CD4-positive, alpha-beta T cell (primary cell): ENCODE measurements at regions not wholly inside any gene's neighbourhood (a gene's known extent, or its start where the extent isn't known, plus 50 kb on each side); places are given as distances from the start of the nearest gene placed in this dataset.

ENCODE experiments used
- ATAC-seq: fragments of 200-7000 bp; cut with Tn5 transposase; one replicate; pipeline ENCODE4 v1.10.0; 2022; ENCODE audit warnings: mild to moderate bottlenecking; ENCODE audit not compliant: poor library complexity
- CTCF ChIA-PET: fragments of 350-600 bp; sonication (Branson Sonifier 250); formaldehyde crosslinking; loops from one replicate; lab custom pipeline; 2021; ENCODE audit warnings: antibody characterized with exemption, inconsistent platforms; lab: Charles Lee
- POLR2A ChIA-PET: fragments of 350-600 bp; sonication (Branson Sonifier 250); formaldehyde crosslinking; loops from one replicate; lab custom pipeline; 2021; ENCODE audit warnings: antibody characterized with exemption, inconsistent platforms; lab: Charles Lee
- DNase-seq, 14 experiments: peaks; one replicate each; pipeline ENCODE4 v3.0.0-alpha.2; 2013 to 2020; ENCODE audit warnings: mixed read lengths in 2 of 14
- H3K27ac ChIP-seq, 2 donors: one replicate each; pipeline versions ENCODE4 v1.5.1 to v1.7.0; 2013; ENCODE audit warnings: low read length in 2 of 2, low read depth in 1 of 2, mild to moderate bottlenecking in 1 of 2
- H3K27me3 ChIP-seq, 2 experiments: 1 replicate in 1 of 2; 2 replicates in 1 of 2; pipeline versions ENCODE4 v1.6.1 to v1.7.0; 2013; ENCODE audit warnings: low read length in 2 of 2, control low read depth in 1 of 2, mild to moderate bottlenecking in 1 of 2, moderate library complexity in 1 of 2; ENCODE audit not compliant: insufficient read depth in 2 of 2, control insufficient read depth in 1 of 2
- H3K36me3 ChIP-seq: one replicate; pipeline ENCODE4 v1.6.1; 2013; ENCODE audit warnings: low read length, control low read depth; ENCODE audit not compliant: insufficient read depth
- H3K4me1 ChIP-seq: one replicate; pipeline ENCODE4 v1.6.1; 2013; ENCODE audit warnings: low read length, control low read depth; ENCODE audit not compliant: insufficient read depth
- H3K4me3 ChIP-seq: one replicate; pipeline ENCODE4 v1.5.1; 2013; ENCODE audit warnings: mild to moderate bottlenecking, low read length, moderate library complexity
- H3K9me3 ChIP-seq, 2 experiments: 1 replicate in 1 of 2; 2 replicates in 1 of 2; pipeline versions ENCODE4 v1.6.1 to v1.7.0; 2013; ENCODE audit warnings: low read length in 2 of 2, mild to moderate bottlenecking in 2 of 2, control low read depth in 1 of 2, moderate library complexity in 1 of 2; ENCODE audit not compliant: control insufficient read depth in 1 of 2, insufficient read depth in 1 of 2
- H3K27ac Mint-ChIP-seq: one replicate; pipeline ENCODE4 v1.8.0; 2020; ENCODE audit warnings: mixed read lengths
- H3K27me3 Mint-ChIP-seq: one replicate; pipeline ENCODE4 v1.8.0; 2021; ENCODE audit warnings: mixed read lengths
- H3K36me3 Mint-ChIP-seq: one replicate; pipeline ENCODE4 v1.8.0; 2021; ENCODE audit warnings: low read depth, mixed read lengths
- H3K4me1 Mint-ChIP-seq: one replicate; pipeline ENCODE4 v1.8.0; 2021; ENCODE audit warnings: low read depth, mixed read lengths
- H3K4me3 Mint-ChIP-seq: one replicate; pipeline ENCODE4 v1.8.0; 2020; ENCODE audit warnings: mild to moderate bottlenecking, mixed read lengths
- H3K9me3 Mint-ChIP-seq: one replicate; pipeline ENCODE4 v1.8.0; 2020; ENCODE audit warnings: mixed read lengths
- CTCF ChIP-seq: fragments of 200-600 bp; IDR thresholded peaks from one replicate; pipeline ENCODE4 v1.8.0; 2022; ENCODE audit warnings: antibody characterized with exemption, mild to moderate bottlenecking
- intact Hi-C, 2 experiments: fragments of 100-400 bp; cut with DNase I in 1 of 2; cut with micrococcal nuclease in 1 of 2; formaldehyde crosslinking; loops; one replicate each; pipeline versions ENCODE4 v1.15.1 to v1.9.0; 2023 to 2025; cut with DNase I, micrococcal nuclease

- POLR2A ChIA-PET: no interaction called here
- Mint-ChIP-seq H3K36me3 (no peaks in the 10 kb centered on the region), H3K27me3 (no peaks in the 10 kb centered on the region), H3K27ac (no peak overlapping the region), H3K9me3 (no peaks in the 10 kb centered on the region), H3K4me3 (no peak overlapping the region), H3K4me1 (no peaks in the 10 kb centered on the region)
- Histone ChIP-seq H3K27ac (no peak overlapping the region), H3K4me3 (no peak overlapping the region), H3K9me3 (no peaks in the 10 kb centered on the region), H3K27me3 (no peaks in the 10 kb centered on the region), H3K4me1 (no peaks in the 10 kb centered on the region), H3K36me3 (no peaks in the 10 kb centered on the region)
- CTCF ChIA-PET: no interaction called here
- DNase-seq (no peak), ATAC-seq (no peak)
- no peak for TF ChIP-seq CTCF
- intact Hi-C loops: no loop called here
Measured at GRCh38 chr5:121698690-121699089, 153.0 kb upstream of the FTMT start.

GRCh38 chr5:121701731-121702130 is 150.0 kb upstream of the FTMT start:
- intact Hi-C loops: no loop called here
- H3K4me3 ChIP-seq: no peak overlapping the region
- H3K27ac Mint-ChIP-seq: no peak overlapping the region
- CTCF ChIA-PET: no interaction called here
- DNase-seq (no peak), ATAC-seq (no peak)
- H3K36me3 Mint-ChIP-seq: no peaks in the 10 kb centered on the region
- no peak overlapping the region for H3K4me3 Mint-ChIP-seq
- POLR2A ChIA-PET: no interaction called here
- no peaks in the 10 kb centered on the region for H3K9me3 ChIP-seq
- H3K9me3 Mint-ChIP-seq: peaks cover 2% of the 10 kb centered on the region
- no peak overlapping the region for H3K27ac ChIP-seq
- H3K36me3 ChIP-seq: no peaks in the 10 kb centered on the region
- TF ChIP-seq CTCF: no peak
- H3K4me1 Mint-ChIP-seq: no peaks in the 10 kb centered on the region
- no peaks in the 10 kb centered on the region for H3K4me1 ChIP-seq
- H3K27me3 ChIP-seq: no peaks in the 10 kb centered on the region
- H3K27me3 Mint-ChIP-seq: no peaks in the 10 kb centered on the region

GRCh38 chr5:121702682-121703081 is 149.0 kb upstream of the FTMT start:
- Histone ChIP-seq H3K9me3 (no peaks in the 10 kb centered on the region), H3K4me1 (no peaks in the 10 kb centered on the region), H3K4me3 (no peak overlapping the region), H3K27me3 (no peaks in the 10 kb centered on the region), H3K36me3 (no peaks in the 10 kb centered on the region), H3K27ac (no peak overlapping the region)
- Mint-ChIP-seq H3K27ac (no peak overlapping the region), H3K4me3 (no peak overlapping the region), H3K27me3 (no peaks in the 10 kb centered on the region), H3K4me1 (no peaks in the 10 kb centered on the region), H3K36me3 (no peaks in the 10 kb centered on the region), H3K9me3 (peaks cover 2% of the 10 kb centered on the region)
- DNase-seq: no peak
- POLR2A ChIA-PET: no interaction called here
- CTCF ChIA-PET: no interaction called here
- intact Hi-C loops: no loop called here
- no peak for ATAC-seq
- TF ChIP-seq CTCF: no peak
